Nucleus accumbens (tissue), 56 donors: ENCODE measurements at regions not wholly inside any gene's neighbourhood (a gene's known extent, or its start where the extent isn't known, plus 50 kb on each side); places are given as distances from the start of the nearest gene placed in this dataset.
"Not testable (repeated sequence)": the region's sequence is repeated elsewhere in the genome, so short reads cannot be mapped to it uniquely, and the experiment has no call there.

Experiments used
- DNase-seq, 56 donors: peaks; one replicate each; lab custom pipeline; 2025; lab: John Stamatoyannopoulos, UW

GRCh38 chr12:82300611-82301010, 57.6 kb downstream of the CCDC59 start:
- DNase-seq = no peak

- no peak for DNase-seq
These were observed 58.7 kb downstream of the CCDC59 start for GRCh38 chr12:82299319-82300025.

DNA sequence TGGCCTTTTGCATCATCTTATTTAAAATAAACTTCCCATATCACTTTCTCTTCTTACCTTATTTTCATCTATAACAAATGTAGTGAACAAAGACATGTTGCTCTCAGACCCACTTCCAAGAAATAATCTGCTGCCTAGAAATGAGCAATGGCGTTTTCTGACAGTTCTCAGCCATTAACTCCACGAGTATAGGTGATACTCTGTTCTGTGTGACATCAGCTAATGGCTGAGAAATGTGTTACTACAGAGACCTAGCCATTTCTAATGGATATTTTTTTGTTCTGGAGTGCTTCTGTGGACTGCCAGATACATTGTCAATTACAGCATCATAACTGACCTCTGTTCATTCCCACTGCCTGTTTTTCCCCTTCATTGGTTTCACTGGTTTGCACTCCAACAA, 67.8 kb downstream of the CCDC59 start:
- no peak for DNase-seq

GRCh38 chr12:82281335-82281734, 76.9 kb downstream of the CCDC59 start:
- not testable (repeated sequence) for DNase-seq

DNA sequence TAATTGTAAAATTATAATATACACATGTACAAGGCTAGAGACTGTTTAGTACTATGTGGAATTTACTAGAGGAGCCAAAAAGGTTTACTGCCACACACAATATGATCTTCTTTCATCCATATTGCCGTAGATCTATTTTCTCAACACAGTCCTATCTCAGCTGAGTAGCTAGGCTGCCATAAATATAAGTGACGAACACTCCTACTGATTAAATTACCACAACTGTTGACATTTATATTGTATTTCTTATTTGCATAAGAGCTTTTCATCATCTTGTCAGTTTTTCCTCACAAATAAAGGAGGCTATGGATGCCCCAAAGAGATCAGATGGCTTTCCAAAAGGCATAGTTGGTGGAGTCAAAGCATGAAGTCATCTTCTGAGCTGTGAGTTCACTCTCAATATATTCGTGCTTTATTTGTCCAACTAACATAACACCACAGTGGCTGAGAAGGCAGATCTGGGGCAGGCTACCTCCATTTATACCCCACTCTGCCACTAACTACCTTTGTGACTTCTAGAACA, 78.6 kb downstream of the CCDC59 start:
- no peak for DNase-seq

- no peak for DNase-seq
These were observed 80.6 kb downstream of the CCDC59 start for GRCh38 chr12:82277582-82277981.

- DNase-seq = no peak
These were observed 115.5 kb downstream of the CCDC59 start for GRCh38 chr12:82242729-82243128.

DNA sequence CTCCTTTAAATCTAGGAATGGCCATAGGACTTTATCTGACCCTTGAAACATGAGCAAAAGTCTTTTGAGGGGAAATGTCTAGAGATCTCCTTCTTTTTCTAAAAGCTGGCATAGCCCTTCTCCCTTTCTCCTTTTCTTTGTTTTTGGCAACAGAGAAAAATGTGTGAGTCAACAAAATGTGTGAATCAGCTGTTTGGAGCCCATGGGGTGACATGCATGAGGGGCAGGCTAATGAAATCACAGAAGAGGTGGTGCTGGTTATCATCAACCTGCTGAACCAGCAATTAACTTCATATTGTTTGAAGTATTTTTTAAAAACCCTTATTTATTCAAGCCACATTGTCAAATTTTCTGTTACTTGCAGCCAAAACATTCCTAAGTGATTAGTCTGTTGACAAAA, 132.3 kb downstream of the CCDC59 start:
- no peak for DNase-seq

DNA sequence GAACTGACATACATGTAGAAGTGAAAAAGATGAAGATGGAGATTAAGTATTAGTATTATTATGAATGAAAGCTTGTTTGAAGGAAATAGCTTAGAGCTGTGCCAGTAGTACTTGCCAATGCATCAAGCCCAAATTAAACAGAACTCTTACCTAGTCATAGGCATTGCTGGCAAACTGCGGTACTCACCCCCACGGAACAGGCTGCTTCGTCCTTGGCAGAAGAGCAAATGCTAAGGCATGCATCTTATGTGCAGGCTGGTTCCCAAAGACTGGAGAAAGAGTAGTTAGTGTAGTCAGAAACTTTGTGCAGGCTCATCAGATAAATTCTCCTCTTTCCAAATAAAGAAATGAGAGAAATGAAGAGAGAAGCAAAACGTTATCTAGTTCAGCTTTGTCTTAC, 134.8 kb downstream of the CCDC59 start:
- DNase-seq = no peak

DNA sequence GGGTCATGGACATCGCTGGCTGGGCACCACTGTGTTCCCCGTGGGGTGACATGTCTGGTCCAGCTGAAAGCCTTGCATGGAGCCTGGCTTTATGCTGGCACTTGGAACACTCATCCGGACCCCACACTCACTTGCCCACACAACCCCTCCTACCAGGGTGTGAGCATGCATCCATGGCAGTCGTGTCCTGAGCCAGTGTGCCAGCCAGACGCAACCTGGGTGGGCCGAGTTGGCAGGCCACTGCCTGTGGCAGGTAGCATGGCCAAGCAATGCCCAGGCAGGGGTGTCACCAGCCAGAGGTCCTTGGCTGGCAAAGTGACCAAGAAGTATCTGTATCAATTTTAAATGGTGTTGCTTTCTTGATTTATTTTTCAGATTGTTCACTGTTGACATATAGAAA, 141.7 kb downstream of the CCDC59 start:
- DNase-seq = no peak

- DNase-seq = no peak
These were observed 144.4 kb downstream of the CCDC59 start for GRCh38 chr12:82213761-82214160.

DNA sequence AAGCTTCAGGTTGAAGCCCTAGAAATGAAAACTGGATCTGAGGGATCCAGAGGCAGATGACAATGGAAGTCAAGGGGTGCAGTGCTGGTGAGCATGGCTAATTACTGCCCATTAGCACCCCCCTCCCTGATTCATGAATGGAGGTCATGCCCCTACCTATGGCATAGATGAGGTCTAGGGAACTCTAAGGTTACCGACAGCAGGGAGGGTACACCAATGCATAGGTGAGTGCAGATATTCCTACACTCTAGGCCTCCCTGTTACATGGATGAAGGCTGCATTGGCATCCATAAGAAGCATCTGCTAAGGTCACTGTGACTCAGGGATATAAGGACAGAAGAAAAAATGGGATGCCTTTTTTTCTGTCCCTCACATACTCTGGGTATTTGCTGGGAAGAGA, 147.3 kb downstream of the CCDC59 start:
- no peak for DNase-seq

DNA sequence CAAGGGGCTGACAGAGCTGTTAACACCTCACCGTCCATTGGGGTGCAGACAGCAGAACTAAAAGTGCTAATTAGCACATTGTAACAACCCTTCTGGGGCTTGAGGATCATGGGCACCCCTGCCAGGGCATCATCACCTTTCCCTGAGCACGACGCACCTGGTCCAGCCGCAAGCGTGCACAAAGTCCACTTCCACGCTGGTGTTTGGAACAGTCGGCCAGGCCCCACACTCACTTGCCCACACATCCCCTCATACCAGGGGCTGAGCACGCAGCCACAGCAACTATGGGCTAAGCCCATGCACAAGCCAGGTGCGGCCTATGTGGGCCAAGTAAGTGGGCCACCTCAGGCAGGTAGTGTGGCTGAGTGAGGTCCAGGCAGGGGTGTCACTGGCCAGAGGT, 148.7 kb downstream of the CCDC59 start:
- DNase-seq = no peak

GRCh38 chr12:82207556-82207955, 150.6 kb downstream of the CCDC59 start:
- DNase-seq = no peak

GRCh38 chr12:82203086-82203485, 155.1 kb downstream of the CCDC59 start:
- DNase-seq = no peak

DNA sequence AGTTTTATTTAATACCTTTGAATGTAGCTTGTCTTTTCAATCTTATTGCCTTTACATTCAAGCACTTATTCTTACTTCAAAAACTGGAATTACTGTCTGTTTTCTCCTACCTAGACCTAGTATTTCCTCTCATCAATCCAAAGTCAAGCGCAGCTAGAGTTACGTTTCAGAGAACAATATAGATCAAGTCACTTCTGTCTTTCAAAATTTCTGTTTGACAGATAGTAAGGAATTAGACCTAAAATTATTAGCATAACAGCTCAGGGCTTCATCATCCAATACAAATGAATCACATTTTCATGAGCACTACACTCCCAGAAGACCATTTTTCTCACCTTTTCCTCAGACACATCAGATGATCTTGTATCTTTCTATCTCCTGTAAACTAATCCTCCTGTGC, 170.6 kb downstream of the CCDC59 start:
- DNase-seq = no peak

GRCh38 chr12:82187011-82187410, 171.2 kb downstream of the CCDC59 start:
- DNase-seq = no peak

DNA sequence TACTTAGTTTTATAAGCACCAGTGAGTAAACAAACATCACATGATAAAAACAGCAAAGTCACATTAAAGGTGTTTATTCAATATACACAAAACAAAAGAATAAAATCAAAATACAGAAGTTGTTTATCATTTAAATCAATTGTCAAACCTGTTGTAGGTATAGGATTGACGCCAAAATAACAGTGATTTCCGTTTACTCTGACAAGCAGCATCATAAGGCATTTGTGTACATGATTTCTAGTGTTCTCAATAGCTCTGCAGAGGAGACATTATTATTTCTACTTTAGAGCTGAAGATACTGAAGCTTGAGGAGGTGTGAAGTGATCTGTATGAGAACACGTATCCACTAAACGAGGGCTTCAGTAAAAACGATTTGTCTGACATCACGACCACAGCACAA, 171.9 kb downstream of the CCDC59 start:
- DNase-seq = no peak

- no peak for DNase-seq
These were observed 173.3 kb downstream of the CCDC59 start for GRCh38 chr12:82184844-82185243.

- no peak for DNase-seq
These were observed 175.5 kb downstream of the CCDC59 start for GRCh38 chr12:82182601-82183190.

DNA sequence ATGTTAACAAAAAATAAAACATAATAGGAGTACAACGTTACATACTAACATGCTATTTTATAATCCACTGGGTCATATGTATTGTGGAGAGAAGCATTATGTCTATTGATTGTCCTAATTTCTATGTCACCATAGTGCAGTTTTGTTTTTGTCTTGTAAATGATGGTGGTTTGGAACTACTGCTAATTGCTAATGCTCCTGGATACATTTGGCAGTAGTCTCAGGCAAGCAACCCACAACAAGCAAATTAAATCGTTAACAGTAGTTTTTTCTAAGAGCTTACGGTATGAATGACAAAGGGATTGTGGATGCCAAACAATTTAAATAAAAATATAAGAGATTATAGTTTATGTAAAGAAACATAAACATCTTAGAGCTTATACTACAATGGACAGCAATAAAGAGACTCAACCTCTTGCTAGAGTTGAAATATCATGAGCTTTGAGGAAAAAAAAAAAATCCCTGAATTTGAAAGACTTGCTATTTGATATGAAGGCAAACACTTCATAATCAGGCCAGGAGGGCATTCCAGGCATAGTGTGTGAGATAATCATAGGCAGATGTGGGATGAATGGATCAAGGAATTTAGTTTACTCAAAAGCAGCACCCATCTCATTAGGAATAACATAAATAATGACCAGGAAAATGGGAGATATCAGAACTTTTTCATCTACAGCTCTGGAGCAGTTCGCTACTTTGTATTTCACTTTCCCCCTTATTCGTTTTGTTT, 181.3 kb downstream of the CCDC59 start:
- DNase-seq = no peak

- peak in 1 of 56 donors; percentile 10 for DNase-seq
These were observed 182.2 kb downstream of the CCDC59 start for GRCh38 chr12:82176026-82176425.
